Smooth muscle cell (in vitro differentiated cells): ENCODE measurements at regions not wholly inside any gene's neighbourhood (a gene's known extent, or its start where the extent isn't known, plus 50 kb on each side); places are given as distances from the start of the nearest gene placed in this dataset.

Source experiments
- DNase-seq: peaks from one replicate; lab custom pipeline; 2025; ENCODE audit not compliant: unreplicated experiment; lab: John Stamatoyannopoulos, UW
- H2AFZ ChIP-seq: fragments of 200-600 bp; sonication (generic); 2 replicates; pipeline ENCODE4 v1.6.0; 2016; ENCODE audit warnings: antibody characterized with exemption, low read depth, mild to moderate bottlenecking
- H3F3A ChIP-seq: fragments of 200-600 bp; sonication (generic); 2 replicates; pipeline ENCODE4 v1.6.0; 2017; ENCODE audit warnings: antibody characterized with exemption, low read depth
- H3K27ac ChIP-seq: fragments of 200-600 bp; sonication (generic); 2 replicates; pipeline ENCODE4 v1.5.1; 2016; ENCODE audit warnings: low read depth, mild to moderate bottlenecking
- H3K27me3 ChIP-seq: fragments of 200-600 bp; sonication (generic); 2 replicates; pipeline ENCODE4 v1.6.1; 2016; ENCODE audit warnings: low read depth, mild to moderate bottlenecking
- H3K36me3 ChIP-seq: fragments of 200-600 bp; sonication (generic); 2 replicates; pipeline ENCODE4 v1.5.1; 2016; ENCODE audit warnings: low read depth
- H3K4me1 ChIP-seq: fragments of 200-600 bp; sonication (generic); 2 replicates; pipeline ENCODE4 v1.5.1; 2016; ENCODE audit warnings: low read depth
- H3K4me2 ChIP-seq: fragments of 200-600 bp; sonication (generic); 2 replicates; pipeline ENCODE4 v1.6.0; 2016; ENCODE audit warnings: mild to moderate bottlenecking
- H3K4me3 ChIP-seq: fragments of 200-600 bp; sonication (generic); 2 replicates; pipeline ENCODE4 v1.5.1; 2016; ENCODE audit warnings: mild to moderate bottlenecking
- H3K79me2 ChIP-seq: fragments of 200-600 bp; sonication (generic); 2 replicates; pipeline ENCODE4 v1.6.0; 2016; ENCODE audit warnings: low read depth, mild to moderate bottlenecking
- H3K9ac ChIP-seq: fragments of 200-600 bp; sonication (generic); 2 replicates; pipeline ENCODE4 v1.6.0; 2016; ENCODE audit warnings: low read depth
- H3K9me3 ChIP-seq: fragments of 200-600 bp; sonication (generic); replicated peaks from 2 replicates; pipeline ENCODE4 v1.5.1; 2016; ENCODE audit warnings: low read depth
- H4K20me1 ChIP-seq: fragments of 200-600 bp; sonication (generic); 2 replicates; pipeline ENCODE4 v1.6.0; 2016; ENCODE audit warnings: low read depth
- WGBS: methylation state at CpG from one replicate; pipeline ENCODE4 v1.1.7; 2016; ENCODE audit warnings: low lambda C conversion rate; 5-methylcytosine and 5-hydroxymethylcytosine counted together
- TF ChIP-seq, protein P1 (sequence below): fragments of 200-600 bp; sonication (generic); IDR thresholded peaks from 2 replicates; pipeline ENCODE4 v1.5.1; 2017; ENCODE audit warnings: borderline replicate concordance, mild to moderate bottlenecking, antibody characterized with exemption; ENCODE audit not compliant: insufficient read depth, poor library complexity, severe bottlenecking

DNA sequence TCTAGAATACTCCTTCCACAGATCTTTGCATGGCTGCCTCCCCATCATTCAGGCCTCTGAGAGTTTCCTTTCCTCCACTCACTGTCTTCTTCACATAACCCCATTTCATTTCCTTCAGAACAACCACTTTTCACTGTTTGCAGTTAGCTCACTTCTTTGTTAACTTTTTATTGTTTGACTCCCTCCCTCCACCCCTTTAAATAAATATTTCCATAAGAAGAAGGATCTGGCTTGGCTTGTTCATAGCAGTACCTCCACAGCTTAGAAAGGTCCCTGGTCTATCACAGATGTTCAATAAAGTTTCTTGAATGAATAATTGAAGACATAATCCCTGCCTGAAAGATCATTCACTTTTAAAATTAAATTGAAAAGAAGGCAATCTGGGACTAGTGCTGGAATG lies 661.6 kb downstream of the ACTL7B start:
- TF ChIP-seq, protein P1, sequence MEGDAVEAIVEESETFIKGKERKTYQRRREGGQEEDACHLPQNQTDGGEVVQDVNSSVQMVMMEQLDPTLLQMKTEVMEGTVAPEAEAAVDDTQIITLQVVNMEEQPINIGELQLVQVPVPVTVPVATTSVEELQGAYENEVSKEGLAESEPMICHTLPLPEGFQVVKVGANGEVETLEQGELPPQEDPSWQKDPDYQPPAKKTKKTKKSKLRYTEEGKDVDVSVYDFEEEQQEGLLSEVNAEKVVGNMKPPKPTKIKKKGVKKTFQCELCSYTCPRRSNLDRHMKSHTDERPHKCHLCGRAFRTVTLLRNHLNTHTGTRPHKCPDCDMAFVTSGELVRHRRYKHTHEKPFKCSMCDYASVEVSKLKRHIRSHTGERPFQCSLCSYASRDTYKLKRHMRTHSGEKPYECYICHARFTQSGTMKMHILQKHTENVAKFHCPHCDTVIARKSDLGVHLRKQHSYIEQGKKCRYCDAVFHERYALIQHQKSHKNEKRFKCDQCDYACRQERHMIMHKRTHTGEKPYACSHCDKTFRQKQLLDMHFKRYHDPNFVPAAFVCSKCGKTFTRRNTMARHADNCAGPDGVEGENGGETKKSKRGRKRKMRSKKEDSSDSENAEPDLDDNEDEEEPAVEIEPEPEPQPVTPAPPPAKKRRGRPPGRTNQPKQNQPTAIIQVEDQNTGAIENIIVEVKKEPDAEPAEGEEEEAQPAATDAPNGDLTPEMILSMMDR: no peak
- Histone ChIP-seq H3K36me3 (no peaks in the 10 kb centered on the region), H3K4me2 (no peak overlapping the region), H3K27ac (no peak overlapping the region), H3K27me3 (peaks cover 3% of the 10 kb centered on the region), H3K79me2 (no peaks in the 10 kb centered on the region), H3K4me3 (no peak overlapping the region), H3F3A (no peaks in the 10 kb centered on the region), H3K9ac (no peak overlapping the region), H3K4me1 (no peaks in the 10 kb centered on the region), H2AFZ (no peak overlapping the region), H4K20me1 (no peaks in the 10 kb centered on the region), H3K9me3 (no peaks in the 10 kb centered on the region)
- no peak for DNase-seq

GRCh38 chr9:108193026-108193710 lies 662.6 kb downstream of the ACTL7B start:
- H3F3A ChIP-seq: no peaks in the 10 kb centered on the region
- no peaks in the 10 kb centered on the region for H3K79me2 ChIP-seq
- no peaks in the 10 kb centered on the region for H4K20me1 ChIP-seq
- TF ChIP-seq, protein P1: no peak
- H3K4me3 ChIP-seq: no peak overlapping the region
- no peaks in the 10 kb centered on the region for H3K36me3 ChIP-seq
- H3K27me3 ChIP-seq: peaks cover 3% of the 10 kb centered on the region
- no peaks in the 10 kb centered on the region for H3K9me3 ChIP-seq
- no peaks in the 10 kb centered on the region for H3K4me1 ChIP-seq
- H3K4me2 ChIP-seq: no peak overlapping the region
- DNase-seq: no peak
- WGBS: 84% methylated on average over 8 of the region's 8 CpGs
- no peak overlapping the region for H3K9ac ChIP-seq
- H3K27ac ChIP-seq: no peak overlapping the region
- H2AFZ ChIP-seq: no peak overlapping the region

DNA sequence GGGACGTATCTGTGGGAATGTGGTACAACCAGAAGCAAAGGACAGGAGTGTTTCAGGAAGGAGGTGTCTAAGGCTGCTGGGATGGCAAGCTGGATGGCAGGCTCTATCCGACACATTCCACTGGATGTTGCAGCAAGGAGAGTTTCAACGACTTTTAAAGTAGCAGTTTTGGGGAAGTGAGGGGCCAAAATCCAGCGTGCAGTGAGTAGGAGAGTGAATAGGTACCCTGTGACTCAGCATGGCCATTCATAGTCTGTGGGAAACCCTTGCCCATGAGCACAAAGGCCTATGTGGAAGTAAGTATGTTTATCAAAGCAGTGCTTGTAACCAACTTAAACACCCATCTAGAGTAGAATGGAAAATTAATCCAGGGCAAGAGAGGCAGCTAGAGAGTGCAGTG lies 664.7 kb downstream of the ACTL7B start:
- no peak overlapping the region for H3K4me3 ChIP-seq
- no peaks in the 10 kb centered on the region for H4K20me1 ChIP-seq
- WGBS: 81% methylated on average over 4 of the region's 4 CpGs

More for the DNA sequence above, 664.7 kb downstream of the ACTL7B start:
- Histone ChIP-seq H3K27ac (no peak overlapping the region), H3K4me2 (no peak overlapping the region), H3K27me3 (peaks cover 3% of the 10 kb centered on the region), H2AFZ (no peak overlapping the region), H3K4me1 (no peaks in the 10 kb centered on the region), H3K36me3 (no peaks in the 10 kb centered on the region), H3F3A (no peaks in the 10 kb centered on the region), H3K9me3 (no peaks in the 10 kb centered on the region), H3K79me2 (no peaks in the 10 kb centered on the region), H3K9ac (no peak overlapping the region)
- TF ChIP-seq, protein P1: no peak
- no peak for DNase-seq
